Suprapubic skin (tissue), 4 donors: ENCODE measurements at regions not wholly inside any gene's neighbourhood (a gene's known extent, or its start where the extent isn't known, plus 50 kb on each side); places are given as distances from the start of the nearest gene placed in this dataset.

ENCODE experiments used
- DNase-seq, 2 donors: peaks; one replicate each; pipeline ENCODE4 v3.0.0-alpha.2; 2019; ENCODE audit warnings: low spot score in 2 of 2
- H3K27ac ChIP-seq: fragments of 200-600 bp; sonication (generic); one replicate; pipeline ENCODE4 v1.5.1; 2019
- H3K27me3 ChIP-seq: fragments of 200-600 bp; sonication (generic); one replicate; pipeline ENCODE4 v1.5.1; 2019
- H3K36me3 ChIP-seq: fragments of 200-600 bp; sonication (generic); one replicate; pipeline ENCODE4 v1.5.1; 2019
- H3K4me1 ChIP-seq: fragments of 200-600 bp; sonication (generic); one replicate; pipeline ENCODE4 v1.5.1; 2019
- H3K4me3 ChIP-seq: fragments of 200-600 bp; sonication (generic); one replicate; pipeline ENCODE4 v1.5.1; 2019; ENCODE audit warnings: mild to moderate bottlenecking
- H3K9me3 ChIP-seq: fragments of 200-600 bp; sonication (generic); one replicate; pipeline ENCODE4 v1.5.1; 2019
- EP300 ChIP-seq: sonication (generic); formaldehyde crosslinking; IDR thresholded peaks from one replicate; pipeline ENCODE4 v1.6.1; 2017; ENCODE audit warnings: antibody characterized with exemption
- POLR2A ChIP-seq, 2 donors: fragments of 450-650 bp; IDR thresholded peaks; one replicate each; pipeline ENCODE4 v1.6.1; 2017; ENCODE audit warnings: antibody characterized with exemption in 2 of 2, mild to moderate bottlenecking in 2 of 2, moderate library complexity in 2 of 2
- POLR2AphosphoS5 ChIP-seq, 3 donors: sonication (generic); formaldehyde crosslinking; IDR thresholded peaks; one replicate each; pipeline ENCODE4 v1.6.1; 2017; ENCODE audit warnings: antibody characterized with exemption in 3 of 3
- WGBS: methylation state at CpG from one replicate; pipeline ENCODE4 v1.1.5; 2018; 5-methylcytosine and 5-hydroxymethylcytosine counted together
- TF ChIP-seq, protein P1 (sequence below), 2 donors: fragments of 200-600 bp in 1 of 2; fragments of 450-650 bp in 1 of 2; sonication (generic) in 1 of 2; IDR thresholded peaks; one replicate each; pipeline ENCODE4 v1.5.1; 2016 to 2019; ENCODE audit warnings: antibody characterized with exemption in 2 of 2, mild to moderate bottlenecking in 1 of 2, moderate library complexity in 1 of 2

DNA sequence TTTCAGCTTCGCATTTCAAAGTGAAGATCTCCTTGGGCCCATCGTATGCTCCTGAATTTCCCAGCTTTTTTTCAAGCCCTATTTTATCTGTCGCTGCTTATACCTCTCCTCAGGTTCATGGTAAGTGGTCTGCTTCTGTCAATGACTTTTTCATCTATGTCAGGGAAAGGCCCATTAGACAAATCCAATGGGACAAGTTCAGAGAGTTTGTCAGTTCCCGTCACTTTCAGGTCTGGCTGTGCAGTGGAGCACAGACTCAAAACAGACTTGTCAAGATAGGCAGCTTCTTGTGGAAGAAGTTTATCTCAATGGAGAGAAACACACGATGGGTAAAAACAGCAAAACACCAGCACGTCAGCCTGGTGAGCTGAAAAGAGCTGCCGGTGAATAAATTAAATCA, 100.9 kb upstream of the KLF7 start:
- H3K4me3 ChIP-seq = no peak overlapping the region
- H3K36me3 ChIP-seq = no peaks in the 10 kb centered on the region
- DNase-seq = no peak
- no peak overlapping the region for H3K27ac ChIP-seq
- no peaks in the 10 kb centered on the region for H3K27me3 ChIP-seq
- TF ChIP-seq POLR2AphosphoS5 (IDR thresholded peaks at IDR 0.05) (no peak), POLR2A (IDR thresholded peaks at IDR 0.05) (no peak), EP300 (no peak)
- TF ChIP-seq, protein P1, sequence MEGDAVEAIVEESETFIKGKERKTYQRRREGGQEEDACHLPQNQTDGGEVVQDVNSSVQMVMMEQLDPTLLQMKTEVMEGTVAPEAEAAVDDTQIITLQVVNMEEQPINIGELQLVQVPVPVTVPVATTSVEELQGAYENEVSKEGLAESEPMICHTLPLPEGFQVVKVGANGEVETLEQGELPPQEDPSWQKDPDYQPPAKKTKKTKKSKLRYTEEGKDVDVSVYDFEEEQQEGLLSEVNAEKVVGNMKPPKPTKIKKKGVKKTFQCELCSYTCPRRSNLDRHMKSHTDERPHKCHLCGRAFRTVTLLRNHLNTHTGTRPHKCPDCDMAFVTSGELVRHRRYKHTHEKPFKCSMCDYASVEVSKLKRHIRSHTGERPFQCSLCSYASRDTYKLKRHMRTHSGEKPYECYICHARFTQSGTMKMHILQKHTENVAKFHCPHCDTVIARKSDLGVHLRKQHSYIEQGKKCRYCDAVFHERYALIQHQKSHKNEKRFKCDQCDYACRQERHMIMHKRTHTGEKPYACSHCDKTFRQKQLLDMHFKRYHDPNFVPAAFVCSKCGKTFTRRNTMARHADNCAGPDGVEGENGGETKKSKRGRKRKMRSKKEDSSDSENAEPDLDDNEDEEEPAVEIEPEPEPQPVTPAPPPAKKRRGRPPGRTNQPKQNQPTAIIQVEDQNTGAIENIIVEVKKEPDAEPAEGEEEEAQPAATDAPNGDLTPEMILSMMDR (IDR thresholded peaks at IDR 0.05) = no peak
- H3K9me3 ChIP-seq = no peaks in the 10 kb centered on the region
- H3K4me1 ChIP-seq = no peaks in the 10 kb centered on the region
- WGBS = 89% methylated on average over 7 of the region's 7 CpGs

DNA sequence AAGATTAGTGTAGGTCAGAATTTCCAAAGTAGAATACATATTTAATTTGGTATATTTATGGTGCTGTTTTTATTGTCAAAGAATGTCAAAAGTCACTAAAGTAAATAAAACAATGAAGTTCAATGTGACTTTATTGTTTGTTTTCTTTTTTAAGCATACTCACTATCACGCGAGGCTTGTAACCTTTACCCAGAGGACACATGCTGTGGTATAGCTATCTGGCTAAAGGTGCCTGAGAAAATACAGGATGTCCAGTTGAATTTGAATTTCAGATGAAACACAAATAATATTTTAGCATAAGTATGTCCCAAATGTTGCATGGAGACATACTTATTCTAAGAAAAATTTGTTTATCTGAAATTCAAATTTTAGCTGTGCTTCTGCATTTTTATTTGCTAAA, 103.3 kb upstream of the KLF7 start:
- H3K36me3 ChIP-seq = no peaks in the 10 kb centered on the region
- WGBS = 91% methylated on average over 2 of the region's 2 CpGs
- H3K4me1 ChIP-seq = no peaks in the 10 kb centered on the region
- H3K4me3 ChIP-seq = no peak overlapping the region
- TF ChIP-seq POLR2A (IDR thresholded peaks at IDR 0.05) (no peak), EP300 (no peak), POLR2AphosphoS5 (IDR thresholded peaks at IDR 0.05) (no peak)
- TF ChIP-seq, protein P1 (IDR thresholded peaks at IDR 0.05) = no peak
- no peak overlapping the region for H3K27ac ChIP-seq
- no peaks in the 10 kb centered on the region for H3K9me3 ChIP-seq
- DNase-seq = no peak
- no peaks in the 10 kb centered on the region for H3K27me3 ChIP-seq

DNA sequence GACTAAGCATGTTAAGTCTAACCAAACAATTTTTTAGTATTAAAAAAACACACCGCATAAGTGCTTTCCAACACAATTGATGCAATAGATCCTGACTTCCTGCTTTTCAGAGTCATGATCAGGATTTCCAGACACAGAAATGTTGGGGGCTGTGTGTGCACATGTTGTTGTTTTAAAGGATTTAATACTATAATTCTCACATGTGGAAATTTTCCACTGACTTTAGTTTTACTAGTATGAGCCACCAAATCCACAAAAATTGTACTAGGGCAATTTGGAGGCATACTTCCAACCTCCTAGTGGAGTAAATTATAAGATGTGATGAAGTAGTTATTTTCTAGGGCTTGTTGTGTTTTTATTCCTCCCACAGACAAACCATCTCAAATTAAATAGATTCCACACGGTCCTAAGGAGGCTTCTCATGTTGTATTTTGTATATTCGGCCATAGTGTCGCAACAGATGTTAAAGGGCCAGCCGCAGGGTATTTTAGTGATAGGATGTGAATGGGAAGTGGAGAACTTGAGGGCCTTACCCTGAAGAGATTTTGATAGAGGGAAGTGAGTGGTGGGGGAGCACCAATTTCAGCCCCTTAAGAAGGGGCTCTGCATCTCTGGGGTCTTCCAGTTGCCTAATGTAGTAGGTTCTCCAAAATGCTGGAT, 108.9 kb upstream of the KLF7 start:
- TF ChIP-seq POLR2AphosphoS5 (IDR thresholded peaks at IDR 0.05) (no peak), EP300 (no peak), POLR2A (IDR thresholded peaks at IDR 0.05) (no peak)
- TF ChIP-seq, protein P1 (IDR thresholded peaks at IDR 0.05) = no peak
- H3K4me3 ChIP-seq = no peak overlapping the region
- H3K36me3 ChIP-seq = no peaks in the 10 kb centered on the region
- no peak for DNase-seq
- 78% methylated on average over 5 of the region's 5 CpGs for WGBS
- no peaks in the 10 kb centered on the region for H3K27me3 ChIP-seq
- H3K4me1 ChIP-seq = no peaks in the 10 kb centered on the region
- H3K27ac ChIP-seq = no peak overlapping the region
- no peaks in the 10 kb centered on the region for H3K9me3 ChIP-seq

DNA sequence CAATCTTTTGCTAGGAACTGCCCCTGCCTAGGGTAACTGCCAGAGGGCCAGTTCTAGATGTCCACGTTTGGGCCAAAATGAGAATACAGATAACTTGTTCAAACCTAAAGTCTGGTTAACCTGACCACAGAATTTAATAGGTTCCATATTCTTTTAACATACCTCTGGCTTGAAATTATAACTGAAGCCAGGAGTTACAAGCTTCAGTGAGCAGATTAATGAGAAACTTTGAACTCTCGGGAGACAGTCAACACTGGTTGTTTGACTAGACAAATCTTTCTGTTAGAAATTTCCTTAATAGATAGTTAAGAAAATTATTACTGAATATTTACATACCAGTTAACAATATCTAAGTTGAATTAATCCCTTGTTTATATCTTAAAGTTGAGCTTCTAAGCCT, 110.0 kb upstream of the KLF7 start:
- Histone ChIP-seq H3K9me3 (no peaks in the 10 kb centered on the region), H3K36me3 (no peaks in the 10 kb centered on the region), H3K4me3 (no peak overlapping the region), H3K27me3 (no peaks in the 10 kb centered on the region), H3K4me1 (no peaks in the 10 kb centered on the region), H3K27ac (no peak overlapping the region)
- DNase-seq = no peak
- TF ChIP-seq POLR2AphosphoS5 (IDR thresholded peaks at IDR 0.05) (no peak), EP300 (no peak), POLR2A (IDR thresholded peaks at IDR 0.05) (no peak)
- TF ChIP-seq, protein P1 (IDR thresholded peaks at IDR 0.05) = no peak
- 91% methylated on average over 2 of the region's 2 CpGs for WGBS

DNA sequence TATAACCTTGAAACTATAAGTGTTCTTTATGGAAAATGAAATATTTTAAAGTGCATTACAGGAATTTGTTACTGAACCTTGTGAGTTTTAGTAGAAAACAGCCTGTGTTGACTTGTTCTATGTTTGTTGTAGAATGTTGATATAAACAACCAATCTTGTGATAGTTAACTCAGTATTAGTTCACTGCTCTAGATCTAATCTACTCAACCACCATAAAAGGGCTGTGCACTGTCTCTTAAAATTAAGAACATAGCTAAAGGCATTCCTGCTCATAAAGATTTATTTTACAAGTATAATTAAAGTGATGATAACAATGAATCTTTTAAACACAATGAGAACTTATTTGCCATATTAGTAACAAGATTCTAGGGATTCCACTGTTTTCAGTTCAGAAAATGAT, 110.5 kb upstream of the KLF7 start:
- no peak overlapping the region for H3K27ac ChIP-seq
- TF ChIP-seq EP300 (no peak), POLR2A (IDR thresholded peaks at IDR 0.05) (no peak), POLR2AphosphoS5 (IDR thresholded peaks at IDR 0.05) (no peak)
- TF ChIP-seq, protein P1 (IDR thresholded peaks at IDR 0.05) = no peak
- no peak for DNase-seq
- no peaks in the 10 kb centered on the region for H3K4me1 ChIP-seq
- H3K9me3 ChIP-seq = no peaks in the 10 kb centered on the region
- H3K4me3 ChIP-seq = no peak overlapping the region
- H3K36me3 ChIP-seq = no peaks in the 10 kb centered on the region
- H3K27me3 ChIP-seq = no peaks in the 10 kb centered on the region
